GM12891 (cell line): ENCODE measurements at regions not wholly inside any gene's neighbourhood (a gene's known extent, or its start where the extent isn't known, plus 50 kb on each side); places are given as distances from the start of the nearest gene placed in this dataset.

Experiments
- POLR2A ChIP-seq: IDR thresholded peaks from 2 replicates; pipeline ENCODE4 v1.6.1; 2011; ENCODE audit warnings: low read depth, low read length, control low read depth
- POLR2AphosphoS5 ChIP-seq: IDR thresholded peaks from 2 replicates; pipeline ENCODE4 v1.6.1; 2011; ENCODE audit warnings: low read depth, low read length, control low read depth
- POU2F2 ChIP-seq: IDR thresholded peaks from 2 replicates; pipeline ENCODE4 v1.6.1; 2011; ENCODE audit warnings: low read depth, mild to moderate bottlenecking, control low read depth, low read length, moderate library complexity
- SPI1 ChIP-seq: IDR thresholded peaks from 2 replicates; pipeline ENCODE4 v1.6.1; 2011; ENCODE audit warnings: low read depth, low read length, control low read depth

- TF ChIP-seq POLR2AphosphoS5: no peak
- TF ChIP-seq POLR2A: no peak
- TF ChIP-seq SPI1: no peak
- TF ChIP-seq POU2F2: no peak
Measured at GRCh38 chr3:25273582-25274171, 154.4 kb upstream of the RARB start.
